Uterus (tissue), 3 donors: ENCODE measurements at regions not wholly inside any gene's neighbourhood (a gene's known extent, or its start where the extent isn't known, plus 50 kb on each side); places are given as distances from the start of the nearest gene placed in this dataset.
A peak's percentile ranks its signal among the peaks of the same experiment; 100 is the strongest.

Experiments used
- DNase-seq, 2 donors: peaks; one replicate each; pipeline ENCODE4 v3.0.0-alpha.2; 2019 to 2020
- H3K27ac ChIP-seq, 2 donors: fragments of 200-600 bp; sonication (generic); 1 replicate in 1 of 2; 2 replicates in 1 of 2; pipeline ENCODE4 v1.5.1; 2016 to 2018
- H3K27me3 ChIP-seq, 2 donors: fragments of 200-600 bp; sonication (generic); one replicate each; pipeline ENCODE4 v1.5.1; 2018 to 2019; ENCODE audit warnings: control low read depth in 1 of 2
- H3K36me3 ChIP-seq, 2 donors: fragments of 200-600 bp; sonication (generic); one replicate each; pipeline ENCODE4 v1.5.1; 2019; ENCODE audit warnings: control low read depth in 1 of 2
- H3K4me1 ChIP-seq, 2 donors: fragments of 200-600 bp; sonication (generic); one replicate each; pipeline ENCODE4 v1.5.1; 2018 to 2019; ENCODE audit warnings: control low read depth in 1 of 2
- H3K4me3 ChIP-seq, 2 donors: fragments of 200-600 bp; sonication (generic); 1 replicate in 1 of 2; 2 replicates in 1 of 2; pipeline ENCODE4 v1.5.1; 2018 to 2019; ENCODE audit warnings: mild to moderate bottlenecking in 1 of 2
- H3K9me3 ChIP-seq, 2 donors: fragments of 200-600 bp; sonication (generic); one replicate each; pipeline ENCODE4 v1.5.1; 2019; ENCODE audit warnings: control low read depth in 1 of 2
- CTCF ChIP-seq, 4 experiments: fragments of 200-600 bp in 2 of 4; fragments of 450-650 bp in 2 of 4; sonication (generic) in 2 of 4; IDR thresholded peaks; one replicate each; pipeline ENCODE4 v1.5.1; 2016 to 2019; ENCODE audit warnings: antibody characterized with exemption in 4 of 4, mild to moderate bottlenecking in 2 of 4, moderate library complexity in 1 of 4
- POLR2A ChIP-seq, 2 donors: fragments of 450-650 bp; IDR thresholded peaks; one replicate each; pipeline ENCODE4 v1.6.1; 2016; ENCODE audit warnings: antibody characterized with exemption in 2 of 2, mild to moderate bottlenecking in 1 of 2, moderate library complexity in 1 of 2
- intact Hi-C: fragments of 100-400 bp; cut with DNase I; formaldehyde crosslinking; loops from one replicate; pipeline ENCODE4 v1.15.1; 2023; ENCODE audit warnings: low total_unique reads
- donor health status: DM: yes; HTN: yes; CAD: no.

- Histone ChIP-seq H3K9me3 (no peaks in the 10 kb centered on the region), H3K36me3 (no peaks in the 10 kb centered on the region), H3K4me1 (no peaks in the 10 kb centered on the region), H3K4me3 (no peak overlapping the region), H3K27me3 (no peaks in the 10 kb centered on the region), H3K27ac (peak overlapping the region; percentile 73)
- DNase-seq: peak in 1 of 2 donors; percentile 28
- intact Hi-C loops: no loop called here
- TF ChIP-seq CTCF (IDR thresholded peaks at IDR 0.05): no peak
- TF ChIP-seq POLR2A (IDR thresholded peaks at IDR 0.05): no peak
Measured at GRCh38 chr9:22237497-22238363, 208.9 kb upstream of the DMRTA1 start.

GRCh38 chr9:22238809-22239684 is 207.6 kb upstream of the DMRTA1 start:
- Histone ChIP-seq H3K36me3 (no peaks in the 10 kb centered on the region), H3K27ac (peak overlapping the region; percentile 73), H3K4me3 (no peak overlapping the region), H3K4me1 (no peaks in the 10 kb centered on the region), H3K27me3 (no peaks in the 10 kb centered on the region), H3K9me3 (no peaks in the 10 kb centered on the region)
- TF ChIP-seq CTCF (IDR thresholded peaks at IDR 0.05) (peak in 3 of 4 experiments; percentile 1 to 37 (median 36)), POLR2A (IDR thresholded peaks at IDR 0.05) (no peak)
- intact Hi-C loops: no loop called here
- DNase-seq: no peak

GRCh38 chr9:22240619-22241018 is 206.0 kb upstream of the DMRTA1 start:
- H3K27me3 ChIP-seq: no peaks in the 10 kb centered on the region
- H3K4me1 ChIP-seq: no peaks in the 10 kb centered on the region
- no peaks in the 10 kb centered on the region for H3K36me3 ChIP-seq
- H3K27ac ChIP-seq: no peak overlapping the region
- H3K4me3 ChIP-seq: no peak overlapping the region
- no peak for TF ChIP-seq CTCF (IDR thresholded peaks at IDR 0.05)
- TF ChIP-seq POLR2A (IDR thresholded peaks at IDR 0.05): no peak
- no peak for DNase-seq
- intact Hi-C loops: loop anchor here (10.0 kb wide), 1 partner anchor 426 kb away; no protein-coding TSS in a partner anchor
- H3K9me3 ChIP-seq: no peaks in the 10 kb centered on the region

GRCh38 chr9:22241024-22241423 is 205.6 kb upstream of the DMRTA1 start:
- no peak for TF ChIP-seq CTCF (IDR thresholded peaks at IDR 0.05)
- no peak for TF ChIP-seq POLR2A (IDR thresholded peaks at IDR 0.05)
- Histone ChIP-seq H3K36me3 (no peaks in the 10 kb centered on the region), H3K27me3 (no peaks in the 10 kb centered on the region), H3K27ac (no peak overlapping the region), H3K4me1 (no peaks in the 10 kb centered on the region), H3K4me3 (no peak overlapping the region), H3K9me3 (no peaks in the 10 kb centered on the region)
- intact Hi-C loops: loop anchor here (10.0 kb wide), 1 partner anchor 426 kb away; no protein-coding TSS in a partner anchor
- DNase-seq: no peak
